ENCODE measurements at regions not wholly inside any gene's neighbourhood (a gene's known extent, or its start where the extent isn't known, plus 50 kb on each side); places are given as distances from the start of the nearest gene placed in this dataset.

- DNase-seq: no peak
- no peaks in the 10 kb centered on the region for H3K36me3 ChIP-seq (replicated peaks; ENCODE audit: control insufficient read depth, insufficient read depth, low read length)
- H3K27me3 ChIP-seq (ENCODE audit: control insufficient read depth, insufficient read depth, low read length): no peaks in the 10 kb centered on the region
- H3K4me3 ChIP-seq (ENCODE audit: insufficient read depth, low read depth, low read length): no peak overlapping the region
Observed at GRCh38 chr13:97853550-97853949, 99.9 kb upstream of the IPO5 start.

GRCh38 chr13:97855570-97856303, 97.7 kb upstream of the IPO5 start:
- Histone ChIP-seq H3K4me3 (ENCODE audit: insufficient read depth, low read depth, low read length) (no peak overlapping the region), H3K27me3 (ENCODE audit: control insufficient read depth, insufficient read depth, low read length) (no peaks in the 10 kb centered on the region), H3K36me3 (replicated peaks; ENCODE audit: control insufficient read depth, insufficient read depth, low read length) (no peaks in the 10 kb centered on the region)
- DNase-seq: peak; percentile 38

- DNase-seq: no peak
- Histone ChIP-seq H3K27me3 (ENCODE audit: control insufficient read depth, insufficient read depth, low read length) (no peaks in the 10 kb centered on the region), H3K36me3 (replicated peaks; ENCODE audit: control insufficient read depth, insufficient read depth, low read length) (no peaks in the 10 kb centered on the region), H3K4me3 (ENCODE audit: insufficient read depth, low read depth, low read length) (no peak overlapping the region)
Observed at GRCh38 chr13:97856304-97856675, 97.2 kb upstream of the IPO5 start.

DNA sequence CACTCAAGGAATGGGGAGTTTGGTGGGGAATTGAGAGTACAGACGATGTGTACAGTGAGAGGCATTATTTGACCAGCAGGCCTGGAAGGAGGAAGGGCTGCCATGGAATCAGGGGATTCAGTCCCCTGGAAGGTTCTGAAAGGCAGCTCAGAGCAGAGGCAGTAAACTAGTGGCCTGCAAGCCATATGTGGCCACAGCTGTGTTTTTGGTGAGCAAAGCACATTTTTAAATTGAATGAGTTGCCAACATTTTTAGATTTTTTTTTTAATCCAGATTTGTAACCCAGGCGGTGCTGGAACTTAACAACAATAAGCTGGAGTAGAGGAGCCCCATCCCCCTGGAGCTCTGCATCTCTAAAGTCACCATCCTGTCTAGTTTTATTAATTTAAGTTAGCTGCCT, 95.3 kb upstream of the IPO5 start:
- Histone ChIP-seq H3K27me3 (ENCODE audit: control insufficient read depth, insufficient read depth, low read length) (no peaks in the 10 kb centered on the region), H3K4me3 (ENCODE audit: insufficient read depth, low read depth, low read length) (no peak overlapping the region), H3K36me3 (replicated peaks; ENCODE audit: control insufficient read depth, insufficient read depth, low read length) (no peaks in the 10 kb centered on the region)
- DNase-seq: no peak

- H3K36me3 ChIP-seq (replicated peaks; ENCODE audit: control insufficient read depth, insufficient read depth, low read length): no peaks in the 10 kb centered on the region
- H3K27me3 ChIP-seq (ENCODE audit: control insufficient read depth, insufficient read depth, low read length): no peaks in the 10 kb centered on the region
- DNase-seq: no peak
- no peak overlapping the region for H3K4me3 ChIP-seq (ENCODE audit: insufficient read depth, low read depth, low read length)
Observed at GRCh38 chr13:97866346-97866745, 87.1 kb upstream of the IPO5 start.

GRCh38 chr13:97866751-97867150, 86.7 kb upstream of the IPO5 start:
- no peaks in the 10 kb centered on the region for H3K27me3 ChIP-seq (ENCODE audit: control insufficient read depth, insufficient read depth, low read length)
- no peaks in the 10 kb centered on the region for H3K36me3 ChIP-seq (replicated peaks; ENCODE audit: control insufficient read depth, insufficient read depth, low read length)
- DNase-seq: no peak
- no peak overlapping the region for H3K4me3 ChIP-seq (ENCODE audit: insufficient read depth, low read depth, low read length)

GRCh38 chr13:97873398-97873797, 80.1 kb upstream of the IPO5 start:
- H3K27me3 ChIP-seq (ENCODE audit: control insufficient read depth, insufficient read depth, low read length): no peaks in the 10 kb centered on the region
- no peak for DNase-seq
- no peak overlapping the region for H3K4me3 ChIP-seq (ENCODE audit: insufficient read depth, low read depth, low read length)
- H3K36me3 ChIP-seq (replicated peaks; ENCODE audit: control insufficient read depth, insufficient read depth, low read length): no peaks in the 10 kb centered on the region

- no peak overlapping the region for H3K4me3 ChIP-seq (ENCODE audit: insufficient read depth, low read depth, low read length)
- no peaks in the 10 kb centered on the region for H3K36me3 ChIP-seq (replicated peaks; ENCODE audit: control insufficient read depth, insufficient read depth, low read length)
- H3K27me3 ChIP-seq (ENCODE audit: control insufficient read depth, insufficient read depth, low read length): no peaks in the 10 kb centered on the region
- peak; percentile 24 for DNase-seq
Observed at GRCh38 chr13:97875218-97875617, 78.3 kb upstream of the IPO5 start.

- Histone ChIP-seq H3K4me3 (ENCODE audit: insufficient read depth, low read depth, low read length) (no peak overlapping the region), H3K27me3 (ENCODE audit: control insufficient read depth, insufficient read depth, low read length) (no peaks in the 10 kb centered on the region), H3K36me3 (replicated peaks; ENCODE audit: control insufficient read depth, insufficient read depth, low read length) (no peaks in the 10 kb centered on the region)
- DNase-seq: no peak
Observed at GRCh38 chr13:97875911-97876310, 77.6 kb upstream of the IPO5 start.

- Histone ChIP-seq H3K36me3 (replicated peaks; ENCODE audit: control insufficient read depth, insufficient read depth, low read length) (no peaks in the 10 kb centered on the region), H3K27me3 (ENCODE audit: control insufficient read depth, insufficient read depth, low read length) (no peaks in the 10 kb centered on the region), H3K4me3 (ENCODE audit: insufficient read depth, low read depth, low read length) (no peak overlapping the region)
- DNase-seq: no peak
Observed at GRCh38 chr13:97878431-97879375, 74.8 kb upstream of the IPO5 start.

- Histone ChIP-seq H3K36me3 (replicated peaks; ENCODE audit: control insufficient read depth, insufficient read depth, low read length) (no peaks in the 10 kb centered on the region), H3K27me3 (ENCODE audit: control insufficient read depth, insufficient read depth, low read length) (no peaks in the 10 kb centered on the region), H3K4me3 (ENCODE audit: insufficient read depth, low read depth, low read length) (no peak overlapping the region)
- DNase-seq: no peak
Observed at GRCh38 chr13:97879646-97880310, 73.7 kb upstream of the IPO5 start.

GRCh38 chr13:97880311-97880675, 73.2 kb upstream of the IPO5 start:
- Histone ChIP-seq H3K36me3 (replicated peaks; ENCODE audit: control insufficient read depth, insufficient read depth, low read length) (no peaks in the 10 kb centered on the region), H3K27me3 (ENCODE audit: control insufficient read depth, insufficient read depth, low read length) (no peaks in the 10 kb centered on the region), H3K4me3 (ENCODE audit: insufficient read depth, low read depth, low read length) (no peak overlapping the region)
- no peak for DNase-seq

- no peaks in the 10 kb centered on the region for H3K36me3 ChIP-seq (replicated peaks; ENCODE audit: control insufficient read depth, insufficient read depth, low read length)
- H3K27me3 ChIP-seq (ENCODE audit: control insufficient read depth, insufficient read depth, low read length): no peaks in the 10 kb centered on the region
- DNase-seq: no peak
- no peak overlapping the region for H3K4me3 ChIP-seq (ENCODE audit: insufficient read depth, low read depth, low read length)
Observed at GRCh38 chr13:97881556-97881955, 71.9 kb upstream of the IPO5 start.

DNA sequence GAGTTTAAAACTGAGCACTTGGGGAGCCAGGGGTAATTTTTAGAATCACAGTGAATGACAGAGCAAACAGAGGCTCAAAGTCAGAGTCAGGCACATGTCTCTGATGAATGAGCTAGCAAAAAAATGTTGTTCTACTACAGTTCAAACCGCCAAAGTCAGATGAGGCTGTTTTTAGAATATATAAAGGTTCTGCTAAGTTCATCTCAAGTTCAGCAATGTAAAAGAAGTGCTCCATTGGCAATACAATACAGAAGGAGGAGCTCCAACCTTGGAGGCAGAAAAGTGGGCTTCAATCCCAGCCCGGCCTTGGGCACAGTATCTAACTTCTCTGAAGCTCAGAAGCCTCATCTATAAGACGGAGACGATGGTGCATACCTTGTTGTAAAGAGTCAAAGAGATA, 70.1 kb upstream of the IPO5 start:
- DNase-seq: no peak
- Histone ChIP-seq H3K27me3 (ENCODE audit: control insufficient read depth, insufficient read depth, low read length) (no peaks in the 10 kb centered on the region), H3K4me3 (ENCODE audit: insufficient read depth, low read depth, low read length) (no peak overlapping the region), H3K36me3 (replicated peaks; ENCODE audit: control insufficient read depth, insufficient read depth, low read length) (no peaks in the 10 kb centered on the region)

Measured in H7 (cell line).